Omental fat pad (tissue), 3 donors: ENCODE measurements at regions not wholly inside any gene's neighbourhood (a gene's known extent, or its start where the extent isn't known, plus 50 kb on each side); places are given as distances from the start of the nearest gene placed in this dataset.

Experiments used
- ATAC-seq: fragments of 150-250 bp; one replicate; pipeline ENCODE4 v1.9.1; 2016; ENCODE audit warnings: mild to moderate bottlenecking, moderate library complexity; ENCODE audit not compliant: low FRiP score
- DNase-seq: peaks from one replicate; pipeline ENCODE4 v3.0.0-alpha.2; 2019; ENCODE audit warnings: low spot score
- TF ChIP-seq, protein P1 (sequence below), 3 donors: fragments of 450-650 bp; IDR thresholded peaks; one replicate each; pipeline ENCODE4 v1.5.1; 2016 to 2017; ENCODE audit warnings: antibody characterized with exemption in 3 of 3, mild to moderate bottlenecking in 3 of 3, moderate library complexity in 2 of 3

DNA sequence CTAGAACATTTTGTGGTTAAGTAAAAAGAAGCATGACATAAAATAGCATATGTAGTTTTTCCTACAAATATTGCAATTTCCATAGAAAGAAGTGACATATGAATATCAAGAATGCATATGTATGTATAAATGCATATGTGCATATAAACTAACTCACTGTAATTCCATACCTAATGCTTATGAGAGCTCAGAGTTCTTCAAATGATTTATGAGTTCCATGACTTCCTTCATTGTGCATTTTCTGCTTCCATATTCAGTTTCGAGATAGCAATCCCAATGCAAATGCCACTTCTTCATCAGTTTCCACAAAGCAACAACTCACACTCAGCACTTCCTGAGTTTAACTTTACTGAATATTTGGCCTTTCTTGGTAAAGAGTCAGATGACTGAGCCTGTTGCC is 1744.3 kb upstream of the MIR17HG start:
- DNase-seq (no peak), ATAC-seq (no peak)
- TF ChIP-seq, protein P1, sequence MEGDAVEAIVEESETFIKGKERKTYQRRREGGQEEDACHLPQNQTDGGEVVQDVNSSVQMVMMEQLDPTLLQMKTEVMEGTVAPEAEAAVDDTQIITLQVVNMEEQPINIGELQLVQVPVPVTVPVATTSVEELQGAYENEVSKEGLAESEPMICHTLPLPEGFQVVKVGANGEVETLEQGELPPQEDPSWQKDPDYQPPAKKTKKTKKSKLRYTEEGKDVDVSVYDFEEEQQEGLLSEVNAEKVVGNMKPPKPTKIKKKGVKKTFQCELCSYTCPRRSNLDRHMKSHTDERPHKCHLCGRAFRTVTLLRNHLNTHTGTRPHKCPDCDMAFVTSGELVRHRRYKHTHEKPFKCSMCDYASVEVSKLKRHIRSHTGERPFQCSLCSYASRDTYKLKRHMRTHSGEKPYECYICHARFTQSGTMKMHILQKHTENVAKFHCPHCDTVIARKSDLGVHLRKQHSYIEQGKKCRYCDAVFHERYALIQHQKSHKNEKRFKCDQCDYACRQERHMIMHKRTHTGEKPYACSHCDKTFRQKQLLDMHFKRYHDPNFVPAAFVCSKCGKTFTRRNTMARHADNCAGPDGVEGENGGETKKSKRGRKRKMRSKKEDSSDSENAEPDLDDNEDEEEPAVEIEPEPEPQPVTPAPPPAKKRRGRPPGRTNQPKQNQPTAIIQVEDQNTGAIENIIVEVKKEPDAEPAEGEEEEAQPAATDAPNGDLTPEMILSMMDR (IDR thresholded peaks at IDR 0.05), result no peak

- no peak for DNase-seq
- ATAC-seq, result no peak
- TF ChIP-seq, protein P1 (IDR thresholded peaks at IDR 0.05), result no peak
These were observed 1738.2 kb upstream of the MIR17HG start for GRCh38 chr13:89609318-89609717.

DNA sequence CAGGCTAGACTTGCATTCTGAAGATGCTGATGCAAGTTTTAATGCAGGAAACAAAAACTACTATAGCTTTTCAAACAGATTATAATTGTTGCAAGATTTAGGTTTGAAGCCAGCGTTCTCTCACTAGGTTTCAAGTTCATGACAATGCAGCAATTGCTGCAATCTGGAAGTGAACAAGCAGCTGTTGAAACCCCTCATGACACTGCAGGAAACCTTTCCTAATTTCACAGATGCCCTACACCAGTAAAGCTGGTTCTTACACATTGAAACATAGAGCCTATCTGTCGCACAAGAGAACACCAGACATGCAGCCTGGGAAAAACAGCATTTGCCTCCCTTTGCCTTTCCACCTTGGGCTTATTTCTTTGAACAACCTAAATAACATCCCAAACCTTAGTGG is 1737.2 kb upstream of the MIR17HG start:
- ATAC-seq (no peak), DNase-seq (no peak)
- TF ChIP-seq, protein P1 (IDR thresholded peaks at IDR 0.05), result no peak

GRCh38 chr13:89610881-89611280 is 1736.6 kb upstream of the MIR17HG start:
- DNase-seq, result no peak

DNA sequence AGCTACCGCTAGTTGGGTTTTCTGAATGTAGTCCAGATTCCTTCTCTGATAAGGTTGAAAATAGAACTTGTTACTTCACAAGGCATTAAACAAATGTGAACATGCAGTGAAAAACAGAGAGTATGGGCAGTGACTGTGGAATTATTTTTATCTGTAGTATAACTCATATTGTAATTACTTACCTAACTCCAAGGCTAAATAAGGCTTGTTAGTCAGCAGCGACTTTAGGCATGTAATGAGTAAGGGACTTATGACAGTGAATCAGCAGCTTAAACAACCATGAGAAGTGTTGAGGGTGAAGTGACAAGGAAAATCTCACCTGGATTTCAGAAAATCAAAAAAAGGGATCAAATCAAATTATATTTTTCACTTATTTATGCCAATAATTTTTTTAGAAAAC is 1719.5 kb upstream of the MIR17HG start:
- ATAC-seq, result no peak
- no peak for DNase-seq
- TF ChIP-seq, protein P1 (IDR thresholded peaks at IDR 0.05), result no peak

More at GRCh38 chr13:89610881-89611280, 1736.6 kb upstream of the MIR17HG start:
- TF ChIP-seq, protein P1 (IDR thresholded peaks at IDR 0.05), result no peak
- ATAC-seq, result no peak

DNA sequence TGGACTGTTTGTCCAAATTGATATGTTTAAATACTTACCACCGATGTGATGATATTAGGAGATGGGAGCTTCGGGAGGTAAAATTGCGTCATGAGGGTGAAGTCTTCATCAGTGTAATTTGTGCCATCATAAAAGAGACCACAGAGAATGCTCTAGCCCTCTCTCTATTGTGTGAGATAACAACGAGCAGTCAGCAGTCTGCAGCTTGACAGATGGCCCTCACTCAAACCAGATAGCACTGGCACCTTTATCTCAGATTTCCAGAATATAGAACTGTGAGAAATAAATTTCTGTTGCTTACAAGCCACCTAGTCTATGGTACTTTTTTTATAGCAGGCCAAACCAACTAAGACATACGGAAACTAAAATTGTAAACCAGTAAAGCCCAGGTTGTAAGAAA is 1718.9 kb upstream of the MIR17HG start:
- no peak for ATAC-seq
- no peak for DNase-seq
- TF ChIP-seq, protein P1 (IDR thresholded peaks at IDR 0.05), result no peak

- DNase-seq (no peak), ATAC-seq (no peak)
- TF ChIP-seq, protein P1 (IDR thresholded peaks at IDR 0.05), result no peak
These were observed 1697.3 kb upstream of the MIR17HG start for GRCh38 chr13:89650226-89650625.
